ENCODE measurements at regions not wholly inside any gene's neighbourhood (a gene's known extent, or its start where the extent isn't known, plus 50 kb on each side); places are given as distances from the start of the nearest gene placed in this dataset.

DNA sequence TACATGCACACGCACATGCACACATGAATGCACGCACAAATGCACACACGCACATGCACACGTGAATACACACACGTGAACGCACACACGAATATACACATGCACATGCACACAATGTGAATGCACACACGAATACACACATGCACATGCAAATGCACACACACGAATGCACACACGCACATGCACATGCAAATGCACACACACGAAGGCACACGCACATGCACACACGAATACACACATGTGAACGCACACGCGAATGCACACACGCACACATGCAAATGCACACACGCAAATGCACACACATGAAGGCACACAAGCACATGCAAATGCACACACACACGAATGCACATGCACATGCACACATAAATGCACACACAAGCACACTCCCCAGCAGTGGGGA is 68.6 kb upstream of the GPC1 start:
- TF ChIP-seq CTCF (IDR thresholded peaks at IDR 0.05), result no peak
- TF ChIP-seq EP300 (IDR thresholded peaks at IDR 0.05), result no peak
